MG63 (cell line): ENCODE measurements at regions not wholly inside any gene's neighbourhood (a gene's known extent, or its start where the extent isn't known, plus 50 kb on each side); places are given as distances from the start of the nearest gene placed in this dataset.

Experiments used
- DNase-seq: peaks from one replicate; pipeline ENCODE4 v3.0.0-alpha.2; 2020
- H3K27me3 ChIP-seq: fragments of 250-450 bp; sonication (Bioruptor Pico); 2 replicates; pipeline ENCODE4 v1.5.1; 2020; ENCODE audit warnings: mild to moderate bottlenecking, moderate library complexity
- H3K36me3 ChIP-seq: fragments of 250-450 bp; sonication (Bioruptor Pico); 2 replicates; pipeline ENCODE4 v1.5.1; 2020; ENCODE audit warnings: mild to moderate bottlenecking, moderate library complexity
- H3K4me3 ChIP-seq: fragments of 250-450 bp; sonication (Bioruptor Pico); 2 replicates; pipeline ENCODE4 v1.5.1; 2020; ENCODE audit warnings: mild to moderate bottlenecking, moderate library complexity
- H3K9me3 ChIP-seq: fragments of 250-450 bp; sonication (Bioruptor Pico); 2 replicates; pipeline ENCODE4 v1.5.1; 2020; ENCODE audit warnings: mild to moderate bottlenecking, moderate library complexity

- DNase-seq = no peak
- H3K9me3 ChIP-seq = no peaks in the 10 kb centered on the region
- no peaks in the 10 kb centered on the region for H3K36me3 ChIP-seq
- H3K27me3 ChIP-seq = no peaks in the 10 kb centered on the region; the same call in 1 of the 2 replicates
- H3K4me3 ChIP-seq = no peak overlapping the region
Observed at GRCh38 chr6:6832439-6832838, 243.9 kb downstream of the LY86 start.

- no peaks in the 10 kb centered on the region for H3K9me3 ChIP-seq
- H3K36me3 ChIP-seq = no peaks in the 10 kb centered on the region
- H3K4me3 ChIP-seq = no peak overlapping the region
- DNase-seq = no peak
- H3K27me3 ChIP-seq = no peaks in the 10 kb centered on the region; the same call in 1 of the 2 replicates
Observed at GRCh38 chr6:6834356-6835222, 246.1 kb downstream of the LY86 start.

DNA sequence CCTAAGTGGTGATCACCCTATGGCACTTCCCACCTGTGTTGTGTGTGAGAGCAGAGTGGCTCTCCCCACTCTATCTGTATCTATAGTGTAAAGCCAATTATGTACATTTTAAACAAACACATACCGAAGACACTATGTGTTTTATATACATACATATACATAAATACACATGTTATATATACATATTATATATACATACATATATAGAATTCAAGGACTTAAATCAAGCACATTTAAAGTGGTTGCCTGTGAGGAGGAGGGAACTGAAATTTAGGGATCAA, 246.6 kb downstream of the LY86 start:
- Histone ChIP-seq H3K36me3 (no peaks in the 10 kb centered on the region), H3K27me3 (no peaks in the 10 kb centered on the region; the same call in 1 of the 2 replicates), H3K4me3 (no peak overlapping the region), H3K9me3 (no peaks in the 10 kb centered on the region)
- no peak for DNase-seq

GRCh38 chr6:6836609-6837406, 248.3 kb downstream of the LY86 start:
- no peaks in the 10 kb centered on the region for H3K36me3 ChIP-seq
- no peak for DNase-seq
- no peaks in the 10 kb centered on the region; the same call in 1 of the 2 replicates for H3K27me3 ChIP-seq

GRCh38 chr6:6837541-6838080, 249.1 kb downstream of the LY86 start:
- Histone ChIP-seq H3K4me3 (no peak overlapping the region), H3K9me3 (no peaks in the 10 kb centered on the region), H3K36me3 (no peaks in the 10 kb centered on the region), H3K27me3 (no peaks in the 10 kb centered on the region; the same call in 1 of the 2 replicates)
- no peak for DNase-seq

More at GRCh38 chr6:6836609-6837406, 248.3 kb downstream of the LY86 start:
- no peaks in the 10 kb centered on the region for H3K9me3 ChIP-seq
- no peak overlapping the region for H3K4me3 ChIP-seq

- no peak for DNase-seq
- no peak overlapping the region for H3K4me3 ChIP-seq
- peaks cover 7% of the 10 kb centered on the region for H3K9me3 ChIP-seq
- no peaks in the 10 kb centered on the region; the same call in 1 of the 2 replicates for H3K27me3 ChIP-seq
- H3K36me3 ChIP-seq = no peaks in the 10 kb centered on the region
Observed at GRCh38 chr6:6840831-6841291, 252.3 kb downstream of the LY86 start.

- peak; percentile 59 for DNase-seq
- H3K9me3 ChIP-seq = peaks cover 14% of the 10 kb centered on the region
- H3K4me3 ChIP-seq = no peak overlapping the region
- H3K36me3 ChIP-seq = no peaks in the 10 kb centered on the region
- H3K27me3 ChIP-seq = no peaks in the 10 kb centered on the region; the same call in 1 of the 2 replicates
Observed at GRCh38 chr6:6841571-6841970, 253.1 kb downstream of the LY86 start.

GRCh38 chr6:6842291-6842690, 253.8 kb downstream of the LY86 start:
- no peak for DNase-seq
- no peaks in the 10 kb centered on the region for H3K36me3 ChIP-seq
- no peak overlapping the region for H3K4me3 ChIP-seq
- peaks cover 16% of the 10 kb centered on the region for H3K9me3 ChIP-seq
- H3K27me3 ChIP-seq = no peaks in the 10 kb centered on the region; the same call in 1 of the 2 replicates

DNA sequence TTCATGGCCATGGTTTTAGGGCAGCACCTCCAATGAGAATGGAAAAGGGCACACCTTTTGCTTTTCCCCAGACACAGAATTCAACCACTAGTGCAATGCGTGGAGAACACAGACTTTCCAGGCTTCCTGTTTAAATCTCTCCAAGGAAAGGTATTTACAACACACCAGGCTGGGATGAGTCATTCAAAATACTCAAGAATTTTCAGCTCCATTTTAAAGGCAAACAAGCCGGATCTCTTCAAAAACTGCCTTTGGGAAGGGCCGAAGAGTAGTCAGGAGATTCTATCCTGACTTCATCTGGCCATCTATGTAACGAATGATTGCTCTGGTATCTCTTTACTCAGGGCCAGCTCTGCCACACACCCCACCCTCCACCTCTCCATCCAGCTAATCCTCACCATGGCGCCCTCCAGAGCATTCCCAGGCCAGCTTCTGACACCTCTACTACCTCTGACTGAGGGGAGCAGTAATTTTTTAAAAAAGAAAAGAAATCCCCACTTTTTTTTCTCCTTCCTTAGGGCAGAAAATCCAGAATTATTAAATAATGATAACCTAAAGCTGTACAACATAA, 254.6 kb downstream of the LY86 start:
- H3K9me3 ChIP-seq = peaks cover 16% of the 10 kb centered on the region
- no peak overlapping the region for H3K4me3 ChIP-seq
- DNase-seq = no peak
- H3K36me3 ChIP-seq = no peaks in the 10 kb centered on the region
- H3K27me3 ChIP-seq = no peaks in the 10 kb centered on the region; the same call in 1 of the 2 replicates

DNA sequence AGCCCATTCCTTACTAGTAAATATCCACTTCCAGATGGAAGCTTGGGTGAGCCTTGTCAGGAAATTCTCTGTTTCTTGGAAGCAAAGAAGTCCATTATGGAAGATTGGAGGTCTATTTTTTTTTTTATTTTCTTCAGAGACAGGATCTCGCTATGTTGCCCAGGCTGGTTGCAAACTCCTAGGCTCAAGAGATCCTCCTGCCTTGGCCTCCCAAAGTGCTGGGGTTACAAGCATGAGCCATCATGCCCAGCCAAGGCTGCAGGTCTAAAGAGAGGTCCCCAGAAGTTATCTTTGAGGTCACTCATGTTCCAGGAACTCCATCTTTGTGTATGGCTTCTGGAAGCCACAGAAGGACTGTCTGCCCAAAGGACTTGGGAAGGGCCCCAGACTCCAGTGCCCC, 255.3 kb downstream of the LY86 start:
- H3K4me3 ChIP-seq = no peak overlapping the region
- H3K36me3 ChIP-seq = no peaks in the 10 kb centered on the region
- peaks cover 16% of the 10 kb centered on the region for H3K9me3 ChIP-seq
- no peak for DNase-seq
- no peaks in the 10 kb centered on the region; the same call in 1 of the 2 replicates for H3K27me3 ChIP-seq

- no peaks in the 10 kb centered on the region; the same call in 1 of the 2 replicates for H3K27me3 ChIP-seq
- no peaks in the 10 kb centered on the region for H3K36me3 ChIP-seq
- DNase-seq = no peak
- peaks cover 16% of the 10 kb centered on the region for H3K9me3 ChIP-seq
- H3K4me3 ChIP-seq = no peak overlapping the region
Observed at GRCh38 chr6:6844530-6844929, 256.0 kb downstream of the LY86 start.

- no peak overlapping the region for H3K4me3 ChIP-seq
- no peaks in the 10 kb centered on the region; the same call in 1 of the 2 replicates for H3K27me3 ChIP-seq
- DNase-seq = no peak
- no peaks in the 10 kb centered on the region for H3K36me3 ChIP-seq
- peaks cover 16% of the 10 kb centered on the region for H3K9me3 ChIP-seq
Observed at GRCh38 chr6:6845603-6846002, 257.1 kb downstream of the LY86 start.

- DNase-seq = no peak
- Histone ChIP-seq H3K9me3 (peaks cover 23% of the 10 kb centered on the region), H3K27me3 (no peaks in the 10 kb centered on the region), H3K36me3 (no peaks in the 10 kb centered on the region), H3K4me3 (no peak overlapping the region)
Observed at GRCh38 chr6:6847591-6847990, 259.1 kb downstream of the LY86 start.

DNA sequence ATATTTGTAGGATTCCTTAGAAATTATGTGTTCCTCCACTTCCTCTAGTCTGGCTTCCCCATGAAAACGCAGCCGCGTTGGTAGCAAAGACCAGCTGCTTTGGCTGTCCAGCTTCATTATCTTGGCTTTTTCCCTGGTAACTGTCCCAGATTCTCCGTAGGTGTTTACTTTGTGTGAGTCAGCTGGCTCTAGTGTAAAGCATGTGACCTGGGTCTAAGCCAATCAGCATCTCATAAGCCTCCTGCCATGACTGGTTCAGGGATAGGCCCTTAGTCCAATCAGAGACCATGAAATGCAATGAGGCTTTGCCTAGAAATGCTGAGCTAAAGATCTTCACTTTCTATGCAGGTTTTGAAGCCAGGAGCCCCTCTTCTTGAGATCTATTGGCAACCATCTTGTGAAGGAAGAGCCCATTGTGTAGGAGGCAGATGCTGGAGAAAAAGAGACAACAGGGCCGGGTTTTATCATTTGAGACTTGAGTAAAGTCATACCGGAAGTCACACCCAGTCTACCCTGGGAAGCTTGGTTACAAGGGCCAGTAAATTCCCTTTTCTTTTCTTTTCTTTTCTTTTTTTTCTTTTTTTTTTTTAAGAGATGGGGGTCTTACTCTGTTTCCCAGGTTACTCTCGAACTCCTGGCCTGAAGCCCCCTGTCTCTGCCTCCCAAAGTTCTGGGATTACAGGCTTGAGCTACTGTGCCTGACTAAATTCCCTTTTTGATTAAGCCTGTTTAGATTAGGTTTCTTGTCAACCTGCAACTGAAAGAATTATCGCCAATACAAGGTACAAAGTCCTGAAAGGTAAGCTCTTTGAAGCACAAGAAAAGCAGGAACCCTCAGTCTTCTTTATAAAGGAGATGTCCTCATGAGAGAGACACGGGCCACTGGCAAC, 256.5 kb upstream of the RREB1 start:
- peaks cover 11% of the 10 kb centered on the region for H3K9me3 ChIP-seq
- no peak overlapping the region for H3K4me3 ChIP-seq
- no peaks in the 10 kb centered on the region for H3K27me3 ChIP-seq
- no peaks in the 10 kb centered on the region for H3K36me3 ChIP-seq
- DNase-seq = peak; percentile 100

DNA sequence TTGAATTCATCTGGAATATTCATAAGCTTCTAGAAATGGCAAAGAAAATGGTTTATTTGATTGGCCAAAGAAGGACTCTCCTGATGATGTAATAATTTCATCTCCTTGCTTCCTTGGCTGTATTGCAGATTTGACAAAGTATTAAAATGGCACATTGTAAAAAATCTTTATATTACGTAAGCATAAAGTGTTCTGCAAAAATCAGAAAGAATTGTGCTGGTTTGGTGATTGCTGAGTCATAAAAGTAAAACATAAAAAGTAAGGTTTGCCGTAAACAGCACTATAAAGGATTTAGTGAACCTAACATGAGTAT, 255.9 kb upstream of the RREB1 start:
- no peak for DNase-seq
- no peaks in the 10 kb centered on the region for H3K27me3 ChIP-seq
- no peak overlapping the region for H3K4me3 ChIP-seq
- peaks cover 6% of the 10 kb centered on the region for H3K9me3 ChIP-seq
- no peaks in the 10 kb centered on the region for H3K36me3 ChIP-seq
